ENCODE measurements at regions not wholly inside any gene's neighbourhood (a gene's known extent, or its start where the extent isn't known, plus 50 kb on each side); places are given as distances from the start of the nearest gene placed in this dataset.

- TF ChIP-seq CTCF (conservative IDR thresholded peaks at IDR 0.05; ENCODE audit: low read length) (no peak), EZH2phosphoT487 (IDR thresholded peaks at IDR 0.05; ENCODE audit: borderline replicate concordance) (no peak)
These were observed 150.7 kb downstream of the DEFB131A start for GRCh38 chr4:9594948-9595347.

Data from Loucy (cell line).